ENCODE measurements at regions not wholly inside any gene's neighbourhood (a gene's known extent, or its start where the extent isn't known, plus 50 kb on each side); places are given as distances from the start of the nearest gene placed in this dataset.

DNA sequence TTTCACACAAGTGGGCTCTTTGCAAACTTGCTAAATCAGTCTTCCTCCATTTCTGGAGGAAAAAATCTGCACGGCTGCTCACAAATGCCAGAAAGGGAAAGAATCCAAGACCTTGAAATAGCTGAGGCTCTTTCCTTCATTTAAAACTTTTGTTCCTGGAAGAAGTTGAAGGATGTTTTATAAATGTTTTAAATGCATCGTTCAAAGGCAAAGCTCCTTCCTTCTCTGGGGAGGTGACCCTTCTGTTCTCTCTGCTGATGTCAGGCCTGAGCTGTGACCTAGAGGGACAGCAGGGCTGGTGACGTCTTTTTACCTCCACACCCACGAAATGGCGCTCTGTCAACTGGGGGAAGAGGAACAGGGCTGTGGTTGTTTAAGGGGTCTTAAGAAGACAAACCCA is 376.4 kb upstream of the ZNF507 start:
- TF ChIP-seq, protein P1, sequence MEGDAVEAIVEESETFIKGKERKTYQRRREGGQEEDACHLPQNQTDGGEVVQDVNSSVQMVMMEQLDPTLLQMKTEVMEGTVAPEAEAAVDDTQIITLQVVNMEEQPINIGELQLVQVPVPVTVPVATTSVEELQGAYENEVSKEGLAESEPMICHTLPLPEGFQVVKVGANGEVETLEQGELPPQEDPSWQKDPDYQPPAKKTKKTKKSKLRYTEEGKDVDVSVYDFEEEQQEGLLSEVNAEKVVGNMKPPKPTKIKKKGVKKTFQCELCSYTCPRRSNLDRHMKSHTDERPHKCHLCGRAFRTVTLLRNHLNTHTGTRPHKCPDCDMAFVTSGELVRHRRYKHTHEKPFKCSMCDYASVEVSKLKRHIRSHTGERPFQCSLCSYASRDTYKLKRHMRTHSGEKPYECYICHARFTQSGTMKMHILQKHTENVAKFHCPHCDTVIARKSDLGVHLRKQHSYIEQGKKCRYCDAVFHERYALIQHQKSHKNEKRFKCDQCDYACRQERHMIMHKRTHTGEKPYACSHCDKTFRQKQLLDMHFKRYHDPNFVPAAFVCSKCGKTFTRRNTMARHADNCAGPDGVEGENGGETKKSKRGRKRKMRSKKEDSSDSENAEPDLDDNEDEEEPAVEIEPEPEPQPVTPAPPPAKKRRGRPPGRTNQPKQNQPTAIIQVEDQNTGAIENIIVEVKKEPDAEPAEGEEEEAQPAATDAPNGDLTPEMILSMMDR (IDR thresholded peaks at IDR 0.05) = no peak
- no peak for TF ChIP-seq POLR2AphosphoS5 (IDR thresholded peaks at IDR 0.05; ENCODE audit: insufficient read depth in 1 of 2, low read depth in 1 of 2)
- no peak for TF ChIP-seq POLR2A (IDR thresholded peaks at IDR 0.05)
